H1 (cell line): ENCODE measurements at regions not wholly inside any gene's neighbourhood (a gene's known extent, or its start where the extent isn't known, plus 50 kb on each side); places are given as distances from the start of the nearest gene placed in this dataset.
"Not testable (repeated sequence)": the region's sequence is repeated elsewhere in the genome, so short reads cannot be mapped to it uniquely, and the experiment has no call there.

Source experiments
- CTCF ChIA-PET: fragments of 300-600 bp; sonication (Branson Sonifier 250); formaldehyde crosslinking; loops from one replicate; lab custom pipeline; 2021; ENCODE audit not compliant: partially characterized antibody; lab: Charles Lee
- POLR2A ChIA-PET: fragments of 300-600 bp; sonication (Branson Sonifier 250); formaldehyde crosslinking; loops from one replicate; lab custom pipeline; 2021; ENCODE audit warnings: inconsistent platforms; ENCODE audit not compliant: partially characterized antibody; lab: Charles Lee
- DNase-seq, 2 experiments: peaks; one replicate each; pipeline versions ENCODE4 v3.0.0 to v3.0.0-alpha.2; 2010 to 2022; ENCODE audit warnings: low spot score in 2 of 2, low read depth in 1 of 2, mixed read lengths in 1 of 2
- FAIRE-seq: peaks from 2 replicates; lab custom pipeline; 2011; peaks lifted over from hg19 to GRCh38; lab: Jason Lieb, UNC
- H2AFZ ChIP-seq: 2 replicates; pipeline ENCODE4 v1.8.1; 2012; ENCODE audit warnings: low read length, inconsistent platforms
- H2AK5ac ChIP-seq: 2 replicates; pipeline ENCODE4 v1.6.1; 2013; ENCODE audit warnings: low read depth, low read length
- H2BK120ac ChIP-seq: replicated peaks from 2 replicates; pipeline ENCODE3; 2013; ENCODE audit warnings: low read depth, low read length, inconsistent platforms
- H2BK12ac ChIP-seq: 2 replicates; pipeline ENCODE4 v1.6.1; 2013; ENCODE audit warnings: low read depth, low read length
- H2BK15ac ChIP-seq: 2 replicates; pipeline ENCODE4 v1.6.1; 2013; ENCODE audit warnings: low read length
- H2BK20ac ChIP-seq: 2 replicates; pipeline ENCODE4 v1.6.1; 2013; ENCODE audit warnings: low read length
- H2BK5ac ChIP-seq: 2 replicates; pipeline ENCODE4 v1.6.1; 2013; ENCODE audit warnings: low read depth, low read length
- H3K14ac ChIP-seq: 2 replicates; pipeline ENCODE4 v1.6.1; 2013; ENCODE audit warnings: inconsistent platforms; ENCODE audit not compliant: insufficient read length
- H3K18ac ChIP-seq: 2 replicates; pipeline ENCODE4 v1.6.1; 2013; ENCODE audit warnings: low read length; ENCODE audit errors: extremely low read depth
- H3K23ac ChIP-seq: 2 replicates; pipeline ENCODE4 v1.6.1; 2013; ENCODE audit warnings: inconsistent platforms; ENCODE audit not compliant: insufficient read length
- H3K23me2 ChIP-seq: 2 replicates; pipeline ENCODE4 v1.6.1; 2013; ENCODE audit warnings: low read depth, low read length
- H3K27ac ChIP-seq: 2 replicates; pipeline ENCODE4 v1.6.1; 2011; ENCODE audit warnings: low read depth, low read length, inconsistent platforms
- H3K27me3 ChIP-seq, 4 experiments: replicated peaks in 1 of 4; 1 replicate in 1 of 4; 2 replicates in 3 of 4; pipeline versions ENCODE4 v1.6.1 to v1.8.1; 2011 to 2013; ENCODE audit warnings: low read length in 3 of 4, mild to moderate bottlenecking in 3 of 4, inconsistent platforms in 2 of 4, mixed read lengths in 2 of 4, moderate library complexity in 1 of 4; ENCODE audit not compliant: control insufficient read depth in 3 of 4, insufficient read depth in 3 of 4; ENCODE audit errors: extremely low read depth in 1 of 4
- H3K36me3 ChIP-seq, 4 experiments: 2 replicates each; pipeline versions ENCODE4 v1.6.1 to v1.8.1; 2011 to 2013; ENCODE audit warnings: mild to moderate bottlenecking in 4 of 4, low read length in 3 of 4, moderate library complexity in 2 of 4, control low read depth in 1 of 4, inconsistent platforms in 1 of 4; ENCODE audit not compliant: insufficient read depth in 4 of 4, control insufficient read depth in 2 of 4
- H3K4ac ChIP-seq: replicated peaks from 2 replicates; pipeline ENCODE3; 2013; ENCODE audit warnings: low read length, low read depth, mixed read lengths, inconsistent platforms; ENCODE audit not compliant: insufficient read length
- H3K4me1 ChIP-seq, 4 experiments: replicated peaks in 1 of 4; 1 replicate in 1 of 4; 2 replicates in 3 of 4; pipeline versions ENCODE4 v1.6.1 to v1.8.1; 2011 to 2013; ENCODE audit warnings: low read length in 3 of 4, inconsistent platforms in 2 of 4, mixed read lengths in 1 of 4; ENCODE audit not compliant: insufficient read depth in 4 of 4, control insufficient read depth in 3 of 4
- H3K4me2 ChIP-seq, 2 experiments: 2 replicates each; pipeline versions ENCODE4 v1.6.1 to v1.8.1; 2011 to 2013; ENCODE audit warnings: low read depth in 2 of 2, low read length in 2 of 2, control low read depth in 1 of 2, inconsistent platforms in 1 of 2, mild to moderate bottlenecking in 1 of 2; ENCODE audit not compliant: insufficient read depth in 1 of 2
- H3K4me3 ChIP-seq, 4 experiments: fragments of 200-600, 300-600 bp in 1 of 4; sonication (generic), shearing (Covaris generic), sonication (Bioruptor Twin) in 1 of 4; 2 replicates each; pipeline versions ENCODE4 v1.5.1 to v1.8.1; 2011 to 2016; ENCODE audit warnings: low read length in 4 of 4, low read depth in 3 of 4, control low read depth in 2 of 4, inconsistent platforms in 2 of 4, mild to moderate bottlenecking in 2 of 4, mixed read lengths in 1 of 4, moderate library complexity in 1 of 4; ENCODE audit not compliant: insufficient read depth in 2 of 4; ENCODE audit errors: extremely low read depth in 1 of 4
- H3K56ac ChIP-seq: replicated peaks from 2 replicates; pipeline ENCODE3; 2013; ENCODE audit warnings: low read depth, mild to moderate bottlenecking, mixed read lengths, low read length, inconsistent platforms; ENCODE audit not compliant: insufficient read length
- H3K79me1 ChIP-seq: 2 replicates; pipeline ENCODE4 v1.6.1; 2013; ENCODE audit warnings: low read depth, low read length, control low read depth
- H3K79me2 ChIP-seq, 2 experiments: 2 replicates each; pipeline versions ENCODE4 v1.6.1 to v1.8.1; 2012 to 2013; ENCODE audit warnings: low read length in 2 of 2, mild to moderate bottlenecking in 2 of 2, inconsistent platforms in 1 of 2; ENCODE audit not compliant: insufficient read depth in 2 of 2, control insufficient read depth in 1 of 2
- H3K9ac ChIP-seq, 4 experiments: replicated peaks in 1 of 4; 1 replicate in 1 of 4; 2 replicates in 3 of 4; pipeline versions ENCODE4 v1.6.1 to v1.8.1; 2011 to 2013; ENCODE audit warnings: low read depth in 3 of 4, low read length in 3 of 4, control low read depth in 2 of 4, mild to moderate bottlenecking in 2 of 4, moderate library complexity in 2 of 4, inconsistent platforms in 1 of 4; ENCODE audit errors: extremely low read depth in 1 of 4
- H3K9me3 ChIP-seq, 2 experiments: 2 replicates each; pipeline versions ENCODE4 v1.6.1 to v1.8.1; 2012 to 2013; ENCODE audit warnings: mild to moderate bottlenecking in 2 of 2, moderate library complexity in 2 of 2, control low read depth in 1 of 2, inconsistent platforms in 1 of 2, low read depth in 1 of 2, low read length in 1 of 2, mixed read lengths in 1 of 2; ENCODE audit not compliant: insufficient read depth in 2 of 2
- H4K20me1 ChIP-seq, 2 experiments: replicated peaks in 1 of 2; 2 replicates each; pipeline versions ENCODE3 to v1.8.1; 2011 to 2013; ENCODE audit warnings: inconsistent platforms in 2 of 2, low read length in 2 of 2, mild to moderate bottlenecking in 1 of 2; ENCODE audit not compliant: insufficient read depth in 2 of 2, control insufficient read depth in 1 of 2
- H4K5ac ChIP-seq: 2 replicates; pipeline ENCODE4 v1.6.1; 2013; ENCODE audit warnings: low read length, low read depth, mixed read lengths, inconsistent platforms; ENCODE audit not compliant: insufficient read length
- H4K8ac ChIP-seq: 2 replicates; pipeline ENCODE4 v1.8.0; 2013; ENCODE audit warnings: mild to moderate bottlenecking, moderate library complexity, low read length, inconsistent platforms; ENCODE audit not compliant: insufficient read depth; ENCODE audit errors: extremely low read depth
- H4K91ac ChIP-seq: replicated peaks from 2 replicates; pipeline ENCODE3; 2013; ENCODE audit warnings: low read length, mixed read lengths, inconsistent platforms; ENCODE audit not compliant: insufficient read length
- WGBS, 2 experiments: shearing (Covaris generic) in 1 of 2; methylation state at CpG; one replicate each; pipeline versions ENCODE4 v1.1.6 to v1.1.7; 2013 to 2015; ENCODE audit warnings: low lambda C conversion rate in 2 of 2, mixed read lengths in 2 of 2, inconsistent platforms in 1 of 2, low coverage in 1 of 2, missing lambda C conversion rate in 1 of 2; ENCODE audit not compliant: insufficient replicate concordance in 2 of 2, insufficient coverage in 1 of 2, insufficient read length in 1 of 2; ENCODE audit errors: extremely low coverage in 1 of 2, missing lambda C conversion rate in 1 of 2; 5-methylcytosine and 5-hydroxymethylcytosine counted together

GRCh38 chr6:109881953-109882490 is 96.1 kb upstream of the GPR6 start:
- H2BK5ac ChIP-seq, H3K79me2 ChIP-seq, H3K18ac ChIP-seq, H3K4me2 ChIP-seq, H3K79me1 ChIP-seq, H3K9me3 ChIP-seq, H3K9ac ChIP-seq, H4K91ac ChIP-seq, H2BK120ac ChIP-seq, POLR2A ChIA-PET, H3K27ac ChIP-seq, FAIRE-seq, H2BK15ac ChIP-seq, H3K4ac ChIP-seq, H3K4me1 ChIP-seq, H3K36me3 ChIP-seq, H4K5ac ChIP-seq, H3K56ac ChIP-seq, H3K23me2 ChIP-seq, H3K23ac ChIP-seq, H4K8ac ChIP-seq, H2AK5ac ChIP-seq, H3K27me3 ChIP-seq, H3K14ac ChIP-seq, H2BK12ac ChIP-seq, H3K4me3 ChIP-seq, DNase-seq, H4K20me1 ChIP-seq, H2AFZ ChIP-seq, H2BK20ac ChIP-seq: not testable (repeated sequence)
- CTCF ChIA-PET: interaction anchor here (0.7 to 1.1 kb wide), 5 partner anchors 10 to 157 kb away, joined by 3 to 5 read pairs (median 4); no protein-coding TSS in a partner anchor
- 93% methylated on average over 1 of the region's 1 CpG; no CpG with 5 or more reads in 1 of the 2 experiments for WGBS, 2 experiments
